ENCODE measurements at regions not wholly inside any gene's neighbourhood (a gene's known extent, or its start where the extent isn't known, plus 50 kb on each side); places are given as distances from the start of the nearest gene placed in this dataset.

DNA sequence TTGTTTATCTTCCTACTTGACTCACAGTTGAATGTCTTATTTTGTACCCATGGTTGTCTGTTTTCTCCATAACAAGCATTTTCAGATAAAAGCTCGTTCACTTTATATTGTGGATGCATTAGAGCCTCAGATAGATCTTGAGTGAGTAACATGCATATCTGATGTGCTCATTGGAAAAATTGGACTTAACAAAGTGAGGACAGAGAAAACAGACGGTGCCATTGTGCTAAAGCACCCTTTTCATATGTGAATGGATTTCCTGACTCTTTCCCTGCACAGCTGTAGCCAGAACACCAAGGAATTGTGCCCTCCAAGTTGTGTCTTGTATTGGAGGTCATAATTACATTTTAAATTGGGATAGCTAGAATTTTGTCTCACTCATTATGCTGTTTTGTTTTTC lies 325.8 kb upstream of the MEF2C start:
- no peak for TF ChIP-seq CTCF (IDR thresholded peaks at IDR 0.05; ENCODE audit: poor library complexity)
- TF ChIP-seq EZH2phosphoT487 (IDR thresholded peaks at IDR 0.05; ENCODE audit: low read depth, severe bottlenecking, unreplicated experiment): no peak
